ENCODE measurements at regions not wholly inside any gene's neighbourhood (a gene's known extent, or its start where the extent isn't known, plus 50 kb on each side); places are given as distances from the start of the nearest gene placed in this dataset.

GRCh38 chr14:41548666-41549065, 58.0 kb upstream of the LRFN5 start:
- TF ChIP-seq POLR2AphosphoS5 (IDR thresholded peaks at IDR 0.05; ENCODE audit: low read depth, low read length) (no peak), CTCF (IDR thresholded peaks at IDR 0.05) (no peak), SIN3A (IDR thresholded peaks at IDR 0.05; ENCODE audit: borderline replicate concordance, insufficient read depth, low read depth, low read length) (no peak)

Measured in Panc1 (cell line).